ENCODE measurements at regions not wholly inside any gene's neighbourhood (a gene's known extent, or its start where the extent isn't known, plus 50 kb on each side); places are given as distances from the start of the nearest gene placed in this dataset.

- TF ChIP-seq, protein P1, sequence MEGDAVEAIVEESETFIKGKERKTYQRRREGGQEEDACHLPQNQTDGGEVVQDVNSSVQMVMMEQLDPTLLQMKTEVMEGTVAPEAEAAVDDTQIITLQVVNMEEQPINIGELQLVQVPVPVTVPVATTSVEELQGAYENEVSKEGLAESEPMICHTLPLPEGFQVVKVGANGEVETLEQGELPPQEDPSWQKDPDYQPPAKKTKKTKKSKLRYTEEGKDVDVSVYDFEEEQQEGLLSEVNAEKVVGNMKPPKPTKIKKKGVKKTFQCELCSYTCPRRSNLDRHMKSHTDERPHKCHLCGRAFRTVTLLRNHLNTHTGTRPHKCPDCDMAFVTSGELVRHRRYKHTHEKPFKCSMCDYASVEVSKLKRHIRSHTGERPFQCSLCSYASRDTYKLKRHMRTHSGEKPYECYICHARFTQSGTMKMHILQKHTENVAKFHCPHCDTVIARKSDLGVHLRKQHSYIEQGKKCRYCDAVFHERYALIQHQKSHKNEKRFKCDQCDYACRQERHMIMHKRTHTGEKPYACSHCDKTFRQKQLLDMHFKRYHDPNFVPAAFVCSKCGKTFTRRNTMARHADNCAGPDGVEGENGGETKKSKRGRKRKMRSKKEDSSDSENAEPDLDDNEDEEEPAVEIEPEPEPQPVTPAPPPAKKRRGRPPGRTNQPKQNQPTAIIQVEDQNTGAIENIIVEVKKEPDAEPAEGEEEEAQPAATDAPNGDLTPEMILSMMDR (IDR thresholded peaks at IDR 0.05; ENCODE audit: insufficient read depth, low read length, poor library complexity, severe bottlenecking) = no peak
- TF ChIP-seq EZH2phosphoT487 (conservative IDR thresholded peaks at IDR 0.05; ENCODE audit: low read length) = no peak
Measured at GRCh38 chr13:67410645-67411044, 180.5 kb upstream of the PCDH9 start.
